ENCODE measurements at regions not wholly inside any gene's neighbourhood (a gene's known extent, or its start where the extent isn't known, plus 50 kb on each side); places are given as distances from the start of the nearest gene placed in this dataset.

DNA sequence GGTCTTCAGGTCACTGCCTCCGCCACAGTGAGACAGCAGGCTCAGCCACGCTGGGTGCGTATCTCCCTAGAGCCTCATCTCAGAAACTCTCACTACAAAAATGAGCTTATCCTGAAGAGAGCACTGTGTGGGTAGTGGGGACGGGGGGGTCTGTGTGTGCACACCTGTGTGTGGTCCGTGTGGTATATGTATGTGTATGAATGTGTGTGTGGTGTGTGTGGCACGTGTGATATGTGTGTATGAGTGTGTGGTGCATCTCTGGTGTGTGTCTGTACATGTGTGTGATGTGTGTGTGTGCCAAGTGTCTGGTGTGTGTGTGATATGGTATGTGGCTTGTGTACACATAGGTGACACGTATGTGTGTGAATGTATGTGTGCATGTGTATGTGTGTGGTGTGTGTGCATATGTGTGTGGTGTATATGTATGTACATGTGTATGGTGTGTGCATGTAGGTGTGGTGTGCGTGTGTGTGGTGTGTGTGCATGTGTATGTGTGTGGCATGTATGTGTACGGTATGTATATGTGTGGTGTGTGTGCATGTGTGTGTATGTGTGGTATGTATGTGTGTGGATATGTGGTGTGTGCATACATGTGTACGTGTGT lies 332.2 kb downstream of the EIPR1 start:
- DNase-seq, result no peak
- Histone ChIP-seq H3K4me1 (ENCODE audit: insufficient read depth) (no peaks in the 10 kb centered on the region), H3K4me3 (no peak overlapping the region), H3K27me3 (no peaks in the 10 kb centered on the region), H3K36me3 (no peaks in the 10 kb centered on the region), H3K27ac (no peak overlapping the region), H3K9me3 (no peaks in the 10 kb centered on the region)
- intact Hi-C loops (cut with DNase I), result no loop called here
- TF ChIP-seq, protein P1, sequence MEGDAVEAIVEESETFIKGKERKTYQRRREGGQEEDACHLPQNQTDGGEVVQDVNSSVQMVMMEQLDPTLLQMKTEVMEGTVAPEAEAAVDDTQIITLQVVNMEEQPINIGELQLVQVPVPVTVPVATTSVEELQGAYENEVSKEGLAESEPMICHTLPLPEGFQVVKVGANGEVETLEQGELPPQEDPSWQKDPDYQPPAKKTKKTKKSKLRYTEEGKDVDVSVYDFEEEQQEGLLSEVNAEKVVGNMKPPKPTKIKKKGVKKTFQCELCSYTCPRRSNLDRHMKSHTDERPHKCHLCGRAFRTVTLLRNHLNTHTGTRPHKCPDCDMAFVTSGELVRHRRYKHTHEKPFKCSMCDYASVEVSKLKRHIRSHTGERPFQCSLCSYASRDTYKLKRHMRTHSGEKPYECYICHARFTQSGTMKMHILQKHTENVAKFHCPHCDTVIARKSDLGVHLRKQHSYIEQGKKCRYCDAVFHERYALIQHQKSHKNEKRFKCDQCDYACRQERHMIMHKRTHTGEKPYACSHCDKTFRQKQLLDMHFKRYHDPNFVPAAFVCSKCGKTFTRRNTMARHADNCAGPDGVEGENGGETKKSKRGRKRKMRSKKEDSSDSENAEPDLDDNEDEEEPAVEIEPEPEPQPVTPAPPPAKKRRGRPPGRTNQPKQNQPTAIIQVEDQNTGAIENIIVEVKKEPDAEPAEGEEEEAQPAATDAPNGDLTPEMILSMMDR (IDR thresholded peaks at IDR 0.05), result no peak
- TF ChIP-seq EP300 (IDR thresholded peaks at IDR 0.05), result no peak
- no peak for TF ChIP-seq POLR2A (IDR thresholded peaks at IDR 0.05)
- 82 to 88% (median 87%) methylated on average over 10 of the region's 10 CpGs for WGBS, 3 donors

DNA sequence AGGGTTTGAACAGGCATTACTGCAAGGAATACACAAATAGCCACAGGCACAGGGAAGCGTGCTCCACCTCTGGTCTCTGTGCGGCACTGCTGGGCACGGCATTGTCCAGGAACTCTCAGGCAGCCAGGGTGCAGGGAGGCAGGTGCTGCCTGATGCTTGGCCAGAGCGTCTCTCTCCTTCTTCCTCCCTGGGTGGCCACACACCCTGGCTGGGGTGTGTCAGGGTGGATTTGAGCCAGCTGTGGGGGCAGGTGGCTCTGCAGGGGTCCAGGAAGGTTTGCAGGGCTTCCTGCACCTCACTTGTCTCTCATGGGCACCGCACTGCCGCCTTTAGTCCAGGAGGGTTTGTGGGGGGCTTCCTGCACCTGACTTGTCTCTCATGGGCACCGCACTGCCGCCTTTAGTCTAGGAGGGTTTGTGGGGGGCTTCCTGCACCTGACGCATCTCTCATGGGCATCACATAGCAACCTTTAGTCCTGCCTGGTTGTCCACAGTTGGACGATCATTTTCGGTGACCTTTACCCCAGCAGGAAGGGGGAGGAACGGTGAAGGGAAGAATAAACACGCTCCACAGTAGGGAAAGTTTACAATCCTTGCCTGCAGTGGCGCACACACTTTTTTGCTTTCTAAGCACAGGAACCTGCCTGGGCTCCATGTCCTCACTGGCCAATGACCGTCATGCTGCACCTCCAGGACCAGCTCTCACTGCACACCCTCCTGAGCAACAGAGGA lies 332.9 kb downstream of the EIPR1 start:
- intact Hi-C loops (cut with DNase I), result no loop called here
- Histone ChIP-seq H3K4me3 (no peak overlapping the region), H3K9me3 (no peaks in the 10 kb centered on the region), H3K36me3 (no peaks in the 10 kb centered on the region), H3K27me3 (no peaks in the 10 kb centered on the region), H3K4me1 (ENCODE audit: insufficient read depth) (no peaks in the 10 kb centered on the region), H3K27ac (no peak overlapping the region)
- WGBS, 3 donors, result 70 to 76% (median 74%) methylated on average over 15 of the region's 15 CpGs
- no peak for TF ChIP-seq EP300 (IDR thresholded peaks at IDR 0.05)
- no peak for TF ChIP-seq POLR2A (IDR thresholded peaks at IDR 0.05)
- TF ChIP-seq, protein P1 (IDR thresholded peaks at IDR 0.05), result no peak
- no peak for DNase-seq

DNA sequence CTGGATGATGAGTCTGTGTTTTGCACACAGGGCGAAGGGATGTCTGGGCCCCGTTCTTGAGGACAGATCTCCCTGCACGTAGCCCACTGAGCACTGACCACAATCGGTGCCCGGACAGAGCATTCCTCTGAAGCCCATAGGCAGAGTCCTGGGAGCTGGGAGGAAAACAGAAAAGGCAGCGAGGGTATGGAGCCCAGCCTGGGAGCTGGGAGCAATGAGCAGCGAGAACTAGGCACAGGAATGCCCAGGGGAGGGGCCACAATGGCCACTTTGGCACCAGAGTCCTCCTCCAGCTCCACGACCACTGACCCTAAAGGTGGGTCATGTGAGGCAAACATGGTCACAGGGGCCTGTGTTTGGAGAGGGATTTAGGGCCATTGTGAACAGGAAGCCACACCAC lies 333.9 kb downstream of the EIPR1 start:
- no peaks in the 10 kb centered on the region for H3K36me3 ChIP-seq
- no peak for DNase-seq
- H3K27me3 ChIP-seq, result no peaks in the 10 kb centered on the region
- TF ChIP-seq, protein P1 (IDR thresholded peaks at IDR 0.05), result no peak
- no peak for TF ChIP-seq EP300 (IDR thresholded peaks at IDR 0.05)
- TF ChIP-seq POLR2A (IDR thresholded peaks at IDR 0.05), result no peak
- intact Hi-C loops (cut with DNase I), result no loop called here
- no peak overlapping the region for H3K4me3 ChIP-seq
- H3K27ac ChIP-seq, result no peak overlapping the region
- no peaks in the 10 kb centered on the region for H3K9me3 ChIP-seq
- WGBS, 3 donors, result 89 to 93% (median 90%) methylated on average over 8 of the region's 8 CpGs
- no peaks in the 10 kb centered on the region for H3K4me1 ChIP-seq (ENCODE audit: insufficient read depth)

DNA sequence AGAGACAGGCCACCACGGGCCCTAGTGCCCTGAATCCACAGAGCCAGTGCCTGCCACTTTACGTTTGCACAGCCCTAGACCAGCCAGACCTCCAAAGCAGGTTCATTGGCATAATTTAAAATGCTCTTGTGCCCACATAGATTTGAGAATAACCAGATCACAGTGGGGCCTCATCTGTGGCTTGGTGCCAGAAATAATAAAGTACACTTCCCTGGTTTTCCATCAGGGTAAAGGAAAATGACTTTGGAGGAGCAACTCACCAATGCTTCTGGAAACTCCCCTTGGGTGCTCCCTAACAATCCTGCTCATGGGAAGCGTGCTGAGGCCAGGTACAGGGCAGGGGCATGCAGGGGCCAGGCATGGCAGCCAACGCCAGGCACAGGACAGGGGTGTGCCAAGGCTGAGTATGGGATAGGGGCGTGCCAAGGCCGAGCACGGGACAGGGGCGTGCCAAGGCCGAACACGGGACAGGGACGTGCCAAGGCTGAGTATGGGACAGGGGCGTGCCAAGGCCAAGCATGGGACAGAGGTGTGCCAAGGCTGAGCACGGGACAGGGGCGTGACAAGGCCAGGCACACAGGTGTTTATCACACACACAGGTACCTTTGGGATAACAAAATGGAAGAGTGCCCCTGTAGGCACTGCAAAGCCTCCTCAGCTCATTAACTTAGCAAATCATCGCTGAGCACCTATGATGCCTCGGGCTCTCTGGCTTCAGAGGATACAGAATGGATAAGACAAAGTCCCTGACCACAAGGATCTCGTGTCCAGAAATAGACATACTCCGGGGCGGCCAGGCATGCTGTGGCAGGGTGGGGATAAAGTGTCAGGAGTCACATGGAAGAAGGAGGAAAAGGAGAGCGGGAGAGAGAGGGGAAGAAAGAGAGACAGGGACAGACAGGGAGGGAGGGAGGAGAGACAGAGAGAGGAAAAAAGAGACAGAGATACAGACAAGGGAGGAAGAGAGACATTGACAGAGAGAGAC lies 334.7 kb downstream of the EIPR1 start:
- H3K27me3 ChIP-seq, result no peaks in the 10 kb centered on the region
- no peak overlapping the region for H3K27ac ChIP-seq
- TF ChIP-seq EP300 (IDR thresholded peaks at IDR 0.05), result no peak
- no peak for TF ChIP-seq POLR2A (IDR thresholded peaks at IDR 0.05)
- TF ChIP-seq, protein P1 (IDR thresholded peaks at IDR 0.05), result no peak
- no peaks in the 10 kb centered on the region for H3K4me1 ChIP-seq (ENCODE audit: insufficient read depth)
- H3K9me3 ChIP-seq, result no peaks in the 10 kb centered on the region
- 68 to 74% (median 74%) methylated on average over 20 of the region's 20 CpGs for WGBS, 3 donors
- no peak for DNase-seq
- intact Hi-C loops (cut with DNase I), result no loop called here
- no peak overlapping the region for H3K4me3 ChIP-seq
- H3K36me3 ChIP-seq, result no peaks in the 10 kb centered on the region
